ENCODE measurements at regions not wholly inside any gene's neighbourhood (a gene's known extent, or its start where the extent isn't known, plus 50 kb on each side); places are given as distances from the start of the nearest gene placed in this dataset.

- Histone ChIP-seq H3K27ac (ENCODE audit: low read depth, low read length) (no peak overlapping the region), H3K9me3 (ENCODE audit: control insufficient read depth, insufficient read depth, low read length) (peaks cover 2% of the 10 kb centered on the region), H3K4me3 (ENCODE audit: low read depth, low read length) (no peak overlapping the region), H3K27me3 (ENCODE audit: control insufficient read depth, insufficient read depth, low read length) (no peaks in the 10 kb centered on the region), H3K4me1 (ENCODE audit: control insufficient read depth, insufficient read depth, low read length) (no peaks in the 10 kb centered on the region), H3K36me3 (ENCODE audit: control insufficient read depth, insufficient read depth, low read length) (no peaks in the 10 kb centered on the region)
- no CpG with 5 or more reads among the region's 3 CpGs for WGBS (ENCODE audit: insufficient coverage)
- no peak for DNase-seq (ENCODE audit: low read depth in 4 of 6, low spot score in 6 of 6)
These were observed 372.0 kb downstream of the ZIC4 start for GRCh38 chr3:147034359-147034758.

- peak in 1 of 6 donors; percentile 3 for DNase-seq (ENCODE audit: low read depth in 4 of 6, low spot score in 6 of 6)
- H3K9me3 ChIP-seq (ENCODE audit: control insufficient read depth, insufficient read depth, low read length): peaks cover 2% of the 10 kb centered on the region
- H3K27ac ChIP-seq (ENCODE audit: low read depth, low read length): no peak overlapping the region
- no peaks in the 10 kb centered on the region for H3K36me3 ChIP-seq (ENCODE audit: control insufficient read depth, insufficient read depth, low read length)
- H3K4me1 ChIP-seq (ENCODE audit: control insufficient read depth, insufficient read depth, low read length): no peaks in the 10 kb centered on the region
- no peaks in the 10 kb centered on the region for H3K27me3 ChIP-seq (ENCODE audit: control insufficient read depth, insufficient read depth, low read length)
- WGBS (ENCODE audit: insufficient coverage): no CpG with 5 or more reads among the region's 2 CpGs
- no peak overlapping the region for H3K4me3 ChIP-seq (ENCODE audit: low read depth, low read length)
These were observed 376.1 kb downstream of the ZIC4 start for GRCh38 chr3:147030274-147030673.

- WGBS (ENCODE audit: insufficient coverage): 95% methylated on average over 2 of the region's 3 CpGs
- Histone ChIP-seq H3K36me3 (ENCODE audit: control insufficient read depth, insufficient read depth, low read length) (no peaks in the 10 kb centered on the region), H3K4me3 (ENCODE audit: low read depth, low read length) (no peak overlapping the region), H3K4me1 (ENCODE audit: control insufficient read depth, insufficient read depth, low read length) (no peaks in the 10 kb centered on the region), H3K27ac (ENCODE audit: low read depth, low read length) (no peak overlapping the region), H3K27me3 (ENCODE audit: control insufficient read depth, insufficient read depth, low read length) (no peaks in the 10 kb centered on the region), H3K9me3 (ENCODE audit: control insufficient read depth, insufficient read depth, low read length) (no peaks in the 10 kb centered on the region)
- no peak for DNase-seq (ENCODE audit: low read depth in 4 of 6, low spot score in 6 of 6)
These were observed 391.0 kb downstream of the ZIC4 start for GRCh38 chr3:147015334-147015733.

- no peaks in the 10 kb centered on the region for H3K36me3 ChIP-seq (ENCODE audit: control insufficient read depth, insufficient read depth, low read length)
- 71% methylated on average over 1 of the region's 1 CpG for WGBS (ENCODE audit: insufficient coverage)
- H3K9me3 ChIP-seq (ENCODE audit: control insufficient read depth, insufficient read depth, low read length): no peaks in the 10 kb centered on the region
- no peak overlapping the region for H3K27ac ChIP-seq (ENCODE audit: low read depth, low read length)
- H3K4me1 ChIP-seq (ENCODE audit: control insufficient read depth, insufficient read depth, low read length): no peaks in the 10 kb centered on the region
- H3K4me3 ChIP-seq (ENCODE audit: low read depth, low read length): no peak overlapping the region
- no peaks in the 10 kb centered on the region for H3K27me3 ChIP-seq (ENCODE audit: control insufficient read depth, insufficient read depth, low read length)
- peak in 1 of 6 donors; percentile 1 for DNase-seq (ENCODE audit: low read depth in 4 of 6, low spot score in 6 of 6)
These were observed 397.5 kb downstream of the ZIC4 start for GRCh38 chr3:147008886-147009285.

GRCh38 chr3:147008458-147008857 lies 397.9 kb downstream of the ZIC4 start:
- Histone ChIP-seq H3K9me3 (ENCODE audit: control insufficient read depth, insufficient read depth, low read length) (no peaks in the 10 kb centered on the region), H3K27ac (ENCODE audit: low read depth, low read length) (no peak overlapping the region), H3K36me3 (ENCODE audit: control insufficient read depth, insufficient read depth, low read length) (no peaks in the 10 kb centered on the region), H3K27me3 (ENCODE audit: control insufficient read depth, insufficient read depth, low read length) (no peaks in the 10 kb centered on the region), H3K4me1 (ENCODE audit: control insufficient read depth, insufficient read depth, low read length) (no peaks in the 10 kb centered on the region), H3K4me3 (ENCODE audit: low read depth, low read length) (no peak overlapping the region)
- no peak for DNase-seq (ENCODE audit: low read depth in 4 of 6, low spot score in 6 of 6)
- 100% methylated on average over 2 of the region's 2 CpGs for WGBS (ENCODE audit: insufficient coverage)

GRCh38 chr3:147007736-147008245 lies 398.6 kb downstream of the ZIC4 start:
- WGBS (ENCODE audit: insufficient coverage): no CpG with 5 or more reads among the region's 2 CpGs
- Histone ChIP-seq H3K36me3 (ENCODE audit: control insufficient read depth, insufficient read depth, low read length) (no peaks in the 10 kb centered on the region), H3K9me3 (ENCODE audit: control insufficient read depth, insufficient read depth, low read length) (no peaks in the 10 kb centered on the region), H3K4me1 (ENCODE audit: control insufficient read depth, insufficient read depth, low read length) (no peaks in the 10 kb centered on the region), H3K27me3 (ENCODE audit: control insufficient read depth, insufficient read depth, low read length) (no peaks in the 10 kb centered on the region), H3K4me3 (ENCODE audit: low read depth, low read length) (no peak overlapping the region), H3K27ac (ENCODE audit: low read depth, low read length) (no peak overlapping the region)
- no peak for DNase-seq (ENCODE audit: low read depth in 4 of 6, low spot score in 6 of 6)

GRCh38 chr3:147002721-147003120 lies 397.6 kb upstream of the PLSCR5 start:
- no peak for DNase-seq (ENCODE audit: low read depth in 4 of 6, low spot score in 6 of 6)
- WGBS (ENCODE audit: insufficient coverage): no CpG with 5 or more reads among the region's 2 CpGs
- no peak overlapping the region for H3K27ac ChIP-seq (ENCODE audit: low read depth, low read length)

GRCh38 chr3:147000274-147000673 lies 395.1 kb upstream of the PLSCR5 start:
- no CpG with 5 or more reads among the region's 2 CpGs for WGBS (ENCODE audit: insufficient coverage)
- H3K27me3 ChIP-seq (ENCODE audit: control insufficient read depth, insufficient read depth, low read length): no peaks in the 10 kb centered on the region
- no peak overlapping the region for H3K27ac ChIP-seq (ENCODE audit: low read depth, low read length)
- H3K4me1 ChIP-seq (ENCODE audit: control insufficient read depth, insufficient read depth, low read length): no peaks in the 10 kb centered on the region
- H3K36me3 ChIP-seq (ENCODE audit: control insufficient read depth, insufficient read depth, low read length): no peaks in the 10 kb centered on the region
- no peak overlapping the region for H3K4me3 ChIP-seq (ENCODE audit: low read depth, low read length)
- DNase-seq (ENCODE audit: low read depth in 4 of 6, low spot score in 6 of 6): no peak
- no peaks in the 10 kb centered on the region for H3K9me3 ChIP-seq (ENCODE audit: control insufficient read depth, insufficient read depth, low read length)

More at GRCh38 chr3:147002721-147003120, 397.6 kb upstream of the PLSCR5 start:
- no peaks in the 10 kb centered on the region for H3K9me3 ChIP-seq (ENCODE audit: control insufficient read depth, insufficient read depth, low read length)
- H3K4me1 ChIP-seq (ENCODE audit: control insufficient read depth, insufficient read depth, low read length): no peaks in the 10 kb centered on the region
- H3K36me3 ChIP-seq (ENCODE audit: control insufficient read depth, insufficient read depth, low read length): no peaks in the 10 kb centered on the region
- H3K27me3 ChIP-seq (ENCODE audit: control insufficient read depth, insufficient read depth, low read length): no peaks in the 10 kb centered on the region
- H3K4me3 ChIP-seq (ENCODE audit: low read depth, low read length): no peak overlapping the region

- no CpG with 5 or more reads among the region's 1 CpG for WGBS (ENCODE audit: insufficient coverage)
- H3K4me1 ChIP-seq (ENCODE audit: control insufficient read depth, insufficient read depth, low read length): no peaks in the 10 kb centered on the region
- DNase-seq (ENCODE audit: low read depth in 4 of 6, low spot score in 6 of 6): no peak
- no peaks in the 10 kb centered on the region for H3K36me3 ChIP-seq (ENCODE audit: control insufficient read depth, insufficient read depth, low read length)
- H3K4me3 ChIP-seq (ENCODE audit: low read depth, low read length): no peak overlapping the region
- no peaks in the 10 kb centered on the region for H3K9me3 ChIP-seq (ENCODE audit: control insufficient read depth, insufficient read depth, low read length)
- H3K27ac ChIP-seq (ENCODE audit: low read depth, low read length): no peak overlapping the region
- H3K27me3 ChIP-seq (ENCODE audit: control insufficient read depth, insufficient read depth, low read length): no peaks in the 10 kb centered on the region
These were observed 386.8 kb upstream of the PLSCR5 start for GRCh38 chr3:146991907-146992306.

- H3K27me3 ChIP-seq (ENCODE audit: control insufficient read depth, insufficient read depth, low read length): no peaks in the 10 kb centered on the region
- no peak overlapping the region for H3K4me3 ChIP-seq (ENCODE audit: low read depth, low read length)
- no peak overlapping the region for H3K27ac ChIP-seq (ENCODE audit: low read depth, low read length)
- H3K36me3 ChIP-seq (ENCODE audit: control insufficient read depth, insufficient read depth, low read length): no peaks in the 10 kb centered on the region
- H3K4me1 ChIP-seq (ENCODE audit: control insufficient read depth, insufficient read depth, low read length): no peaks in the 10 kb centered on the region
- DNase-seq (ENCODE audit: low read depth in 4 of 6, low spot score in 6 of 6): peak in 1 of 6 donors; percentile 12
- no peaks in the 10 kb centered on the region for H3K9me3 ChIP-seq (ENCODE audit: control insufficient read depth, insufficient read depth, low read length)
- WGBS (ENCODE audit: insufficient coverage): no CpG with 5 or more reads among the region's 2 CpGs
These were observed 370.3 kb upstream of the PLSCR5 start for GRCh38 chr3:146975476-146975875.

Measured in spinal cord (tissue), 9 donors.